GM12891 (cell line): ENCODE measurements at regions not wholly inside any gene's neighbourhood (a gene's known extent, or its start where the extent isn't known, plus 50 kb on each side); places are given as distances from the start of the nearest gene placed in this dataset.

Experiments
- DNase-seq: peaks from one replicate; pipeline ENCODE4 v3.0.0; 2011; ENCODE audit warnings: low spot score; ENCODE audit not compliant: insufficient read length
- FAIRE-seq: peaks from 2 replicates; lab custom pipeline; 2011; peaks lifted over from hg19 to GRCh38; lab: Jason Lieb, UNC
- PAX5 ChIP-seq: IDR thresholded peaks from 2 replicates; pipeline ENCODE4 v1.6.1; 2011; ENCODE audit warnings: low read length, moderate library complexity, mild to moderate bottlenecking; ENCODE audit not compliant: insufficient read depth, severe bottlenecking
- POLR2A ChIP-seq: IDR thresholded peaks from 2 replicates; pipeline ENCODE4 v1.6.1; 2011; ENCODE audit warnings: low read depth, low read length, control low read depth
- POLR2AphosphoS5 ChIP-seq: IDR thresholded peaks from 2 replicates; pipeline ENCODE4 v1.6.1; 2011; ENCODE audit warnings: low read depth, low read length, control low read depth
- POU2F2 ChIP-seq: IDR thresholded peaks from 2 replicates; pipeline ENCODE4 v1.6.1; 2011; ENCODE audit warnings: low read depth, mild to moderate bottlenecking, control low read depth, low read length, moderate library complexity
- SPI1 ChIP-seq: IDR thresholded peaks from 2 replicates; pipeline ENCODE4 v1.6.1; 2011; ENCODE audit warnings: low read depth, low read length, control low read depth
- TAF1 ChIP-seq: IDR thresholded peaks from 2 replicates; pipeline ENCODE4 v1.6.1; 2011; ENCODE audit warnings: low read depth, low read length, control low read depth

DNA sequence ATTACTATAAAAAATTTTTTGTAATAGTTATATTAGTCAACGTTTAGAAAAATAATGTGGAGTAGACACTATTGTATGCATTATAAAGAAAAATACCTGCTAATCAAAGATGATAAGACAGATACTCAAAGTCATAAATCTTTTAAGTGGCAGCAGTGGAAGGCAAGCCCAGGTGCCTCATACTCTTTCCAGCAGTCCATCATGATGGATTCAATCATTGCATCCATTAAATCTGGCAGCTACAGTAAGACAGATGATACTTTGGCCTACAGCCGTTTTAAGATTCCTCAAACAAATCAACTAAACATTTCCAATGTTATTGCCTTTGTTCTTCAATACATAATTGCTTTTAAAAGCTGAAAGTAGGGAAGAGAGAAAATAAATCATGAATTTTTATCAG, 1392.9 kb upstream of the NUDT12 start:
- DNase-seq (no peak), FAIRE-seq (no peak)
- TF ChIP-seq POLR2A, result no peak
- no peak for TF ChIP-seq PAX5
- no peak for TF ChIP-seq POLR2AphosphoS5
- TF ChIP-seq POU2F2, result no peak
- no peak for TF ChIP-seq SPI1
- no peak for TF ChIP-seq TAF1

DNA sequence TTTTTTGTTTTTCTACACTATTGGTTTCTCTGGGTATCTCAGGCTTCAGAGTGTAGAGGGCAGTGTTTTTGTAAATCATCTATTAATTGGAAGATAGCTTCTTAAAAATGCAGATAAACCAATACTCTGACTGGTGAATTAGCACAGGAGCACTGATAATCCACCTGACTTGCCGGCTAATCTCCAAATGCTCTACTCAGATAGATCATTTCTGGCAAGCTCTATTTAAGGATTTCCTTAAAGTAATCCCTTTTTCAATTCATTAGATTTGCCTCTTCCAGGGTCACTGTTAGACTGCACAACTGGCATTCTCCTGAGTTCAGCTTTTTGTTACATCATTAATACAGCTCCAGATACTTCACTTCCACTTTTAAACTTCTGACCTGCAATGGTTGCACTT, 1390.3 kb upstream of the NUDT12 start:
- no peak for TF ChIP-seq TAF1
- no peak for TF ChIP-seq POLR2AphosphoS5
- TF ChIP-seq PAX5, result no peak
- no peak for TF ChIP-seq POLR2A
- no peak for TF ChIP-seq POU2F2
- TF ChIP-seq SPI1, result no peak
- DNase-seq, result no peak
- FAIRE-seq, result no peak

DNA sequence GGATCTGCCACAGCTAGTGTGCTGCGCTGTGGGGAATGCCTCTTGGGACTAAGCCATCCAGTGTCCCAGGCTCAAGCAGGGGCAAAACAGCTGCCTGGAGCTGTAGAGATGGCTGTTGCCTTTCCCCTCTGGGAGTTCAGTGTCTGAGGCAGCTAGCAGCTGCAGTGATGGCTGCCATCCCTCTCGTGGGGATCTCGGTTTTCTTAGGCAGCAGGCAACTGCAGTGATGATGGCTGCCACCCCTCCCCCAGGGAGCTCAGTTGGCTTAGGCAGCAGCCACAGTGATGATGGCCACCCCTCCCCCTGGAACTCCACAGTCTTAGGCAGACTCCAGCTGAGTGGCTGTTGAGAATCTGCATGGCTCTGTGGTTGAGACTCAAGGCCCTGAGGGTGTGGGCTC, 1389.2 kb upstream of the NUDT12 start:
- TF ChIP-seq POLR2A (no peak), SPI1 (no peak), PAX5 (no peak), POLR2AphosphoS5 (no peak), POU2F2 (no peak), TAF1 (no peak)
- DNase-seq (no peak), FAIRE-seq (no peak)

DNA sequence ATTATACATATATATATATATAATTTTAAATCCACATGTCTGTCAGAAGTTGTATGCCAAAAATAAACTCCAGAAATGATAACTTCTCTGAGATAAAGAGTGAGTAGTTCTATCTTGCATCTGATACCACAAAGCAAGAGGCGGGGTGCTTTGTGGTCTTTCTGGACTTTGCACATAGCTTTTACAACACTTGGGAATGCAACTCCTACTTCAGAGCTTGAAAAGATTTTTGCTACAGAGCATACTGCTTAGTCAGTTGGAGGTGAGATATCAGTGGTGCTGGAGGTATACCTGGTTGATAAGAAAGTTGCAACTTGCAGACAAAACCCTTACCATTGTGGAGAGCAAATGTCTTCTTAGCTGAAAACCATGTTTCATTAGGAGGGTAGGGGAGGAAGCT, 1384.5 kb upstream of the NUDT12 start:
- FAIRE-seq (no peak), DNase-seq (no peak)
- TF ChIP-seq PAX5 (no peak), SPI1 (no peak), POLR2A (no peak), POLR2AphosphoS5 (no peak), POU2F2 (no peak), TAF1 (no peak)

GRCh38 chr5:104942735-104943134, 1380.1 kb upstream of the NUDT12 start:
- FAIRE-seq (no peak), DNase-seq (no peak)
- TF ChIP-seq PAX5 (no peak), POLR2AphosphoS5 (no peak), POU2F2 (no peak), TAF1 (no peak), POLR2A (no peak), SPI1 (no peak)

DNA sequence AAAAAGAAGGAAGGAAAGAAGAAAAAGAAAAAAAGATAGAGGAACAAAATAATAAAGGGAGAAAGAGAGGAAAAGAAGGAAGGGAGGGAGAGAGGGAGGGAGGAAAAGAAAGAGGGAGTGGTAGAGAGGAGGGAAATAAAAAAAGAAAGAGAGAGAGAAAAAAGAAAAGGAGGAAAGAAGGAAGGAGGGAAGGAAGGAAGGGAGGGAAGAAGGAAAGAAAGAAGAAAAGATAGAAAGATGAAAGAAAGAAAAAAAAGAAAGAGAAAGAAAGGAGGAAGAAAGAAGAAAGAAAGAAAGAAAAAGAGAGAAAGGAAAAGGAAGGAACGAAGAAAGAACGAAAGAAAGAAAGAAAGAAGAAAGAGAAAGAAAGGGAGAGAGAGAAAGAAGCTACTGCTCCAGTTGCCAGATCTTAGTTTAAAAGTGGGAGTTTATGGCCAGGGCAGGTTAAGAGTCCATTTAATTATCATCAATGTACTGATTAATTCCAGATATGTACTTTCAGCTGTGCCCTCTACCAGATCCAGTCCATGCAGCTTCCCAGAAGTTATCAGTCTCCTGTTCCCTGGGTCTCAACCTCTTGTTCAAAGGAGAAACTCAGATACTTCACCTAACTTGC, 1378.5 kb upstream of the NUDT12 start:
- no peak for TF ChIP-seq PAX5
- no peak for TF ChIP-seq POLR2A
- TF ChIP-seq SPI1, result no peak
- no peak for TF ChIP-seq POLR2AphosphoS5
- TF ChIP-seq TAF1, result no peak
- no peak for TF ChIP-seq POU2F2
- FAIRE-seq (no peak), DNase-seq (no peak)

GRCh38 chr5:104937598-104937997, 1375.0 kb upstream of the NUDT12 start:
- no peak for FAIRE-seq
- TF ChIP-seq POU2F2 (no peak), POLR2AphosphoS5 (no peak), SPI1 (no peak), TAF1 (no peak), POLR2A (no peak), PAX5 (no peak)
- DNase-seq, result no peak

DNA sequence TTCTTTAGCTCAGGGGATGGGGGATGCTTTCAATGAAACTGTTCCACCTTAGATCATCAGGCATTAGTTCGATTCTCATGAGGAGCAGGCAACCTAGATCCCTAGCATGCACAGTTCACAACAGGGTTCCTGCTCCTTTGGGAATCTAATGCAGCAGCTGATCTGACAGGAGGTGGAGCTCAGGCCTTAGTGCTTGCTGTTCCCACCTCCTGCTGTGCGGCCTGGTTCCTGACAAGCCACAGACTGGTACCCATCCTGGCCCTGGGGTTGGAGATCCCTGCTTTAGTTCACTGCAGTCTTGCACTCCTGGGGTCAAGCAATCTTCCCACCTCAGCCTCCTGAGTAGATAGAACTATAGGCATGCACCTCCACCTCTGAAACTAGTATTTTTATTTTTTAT, 1369.8 kb upstream of the NUDT12 start:
- no peak for TF ChIP-seq POU2F2
- TF ChIP-seq SPI1, result no peak
- TF ChIP-seq POLR2A, result no peak
- no peak for TF ChIP-seq PAX5
- no peak for TF ChIP-seq POLR2AphosphoS5
- TF ChIP-seq TAF1, result no peak
- FAIRE-seq, result no peak

GRCh38 chr5:104928906-104929520, 1366.4 kb upstream of the NUDT12 start:
- no peak for FAIRE-seq
- no peak for DNase-seq
- TF ChIP-seq POLR2AphosphoS5, result no peak
- TF ChIP-seq SPI1, result no peak
- TF ChIP-seq POLR2A, result no peak
- TF ChIP-seq PAX5, result no peak
- TF ChIP-seq TAF1, result no peak
- no peak for TF ChIP-seq POU2F2

More for the DNA sequence above, 1369.8 kb upstream of the NUDT12 start:
- DNase-seq, result no peak

GRCh38 chr5:104915226-104915625, 1352.6 kb upstream of the NUDT12 start:
- no peak for TF ChIP-seq POLR2AphosphoS5
- no peak for TF ChIP-seq TAF1
- TF ChIP-seq SPI1, result no peak
- no peak for TF ChIP-seq PAX5
- TF ChIP-seq POLR2A, result no peak
- DNase-seq, result no peak
- FAIRE-seq, result no peak
